Body of pancreas (tissue), 4 donors: ENCODE measurements at regions not wholly inside any gene's neighbourhood (a gene's known extent, or its start where the extent isn't known, plus 50 kb on each side); places are given as distances from the start of the nearest gene placed in this dataset.

Experiments
- ATAC-seq: fragments of 150-250 bp; one replicate; pipeline ENCODE4 v1.9.1; 2016
- DNase-seq, 4 donors: peaks; one replicate each; pipeline ENCODE4 v3.0.0-alpha.2; 2019
- H3K27ac ChIP-seq, 4 donors: fragments of 200-600 bp; sonication (generic); 1 replicate in 3 of 4; 2 replicates in 1 of 4; pipeline versions ENCODE4 v1.5.1 to v1.6.1; 2016 to 2019; ENCODE audit warnings: mild to moderate bottlenecking in 1 of 4, mixed read lengths in 1 of 4, moderate library complexity in 1 of 4
- H3K27me3 ChIP-seq, 2 donors: fragments of 200-600 bp; sonication (generic); one replicate each; pipeline ENCODE4 v1.6.0; 2016; ENCODE audit warnings: mild to moderate bottlenecking in 1 of 2
- H3K36me3 ChIP-seq, 2 donors: fragments of 200-600 bp; sonication (generic); replicated peaks in 1 of 2; 2 replicates each; pipeline ENCODE4 v1.5.1; 2016; ENCODE audit warnings: low read depth in 2 of 2; ENCODE audit not compliant: insufficient read depth in 1 of 2
- H3K4me1 ChIP-seq: fragments of 200-600 bp; sonication (generic); one replicate; pipeline ENCODE4 v1.6.0; 2016
- H3K4me3 ChIP-seq, 2 donors: fragments of 200-600 bp; sonication (generic); 1 replicate in 1 of 2; 2 replicates in 1 of 2; pipeline ENCODE4 v1.5.1; 2016 to 2019
- H3K9me3 ChIP-seq, 3 donors: fragments of 200-600 bp; sonication (generic); 1 replicate in 2 of 3; 2 replicates in 1 of 3; pipeline ENCODE4 v1.5.1; 2016
- POLR2A ChIP-seq, 3 donors: fragments of 450-650 bp; IDR thresholded peaks; one replicate each; pipeline ENCODE4 v1.6.1; 2016; ENCODE audit warnings: antibody characterized with exemption in 3 of 3, mild to moderate bottlenecking in 2 of 3
- WGBS, 2 donors: methylation state at CpG; one replicate each; pipeline ENCODE4 v1.1.5; 2017; 5-methylcytosine and 5-hydroxymethylcytosine counted together
- intact Hi-C: fragments of 100-400 bp; cut with DNase I; formaldehyde crosslinking; loops from one replicate; pipeline ENCODE4 v1.15.1; 2023
- TF ChIP-seq, protein P1 (sequence below), 7 experiments: fragments of 450-650 bp in 4 of 7; fragments of 200-600 bp in 3 of 7; sonication (generic) in 3 of 7; IDR thresholded peaks; one replicate each; pipeline ENCODE4 v1.5.1; 2016 to 2019; ENCODE audit warnings: antibody characterized with exemption in 7 of 7

DNA sequence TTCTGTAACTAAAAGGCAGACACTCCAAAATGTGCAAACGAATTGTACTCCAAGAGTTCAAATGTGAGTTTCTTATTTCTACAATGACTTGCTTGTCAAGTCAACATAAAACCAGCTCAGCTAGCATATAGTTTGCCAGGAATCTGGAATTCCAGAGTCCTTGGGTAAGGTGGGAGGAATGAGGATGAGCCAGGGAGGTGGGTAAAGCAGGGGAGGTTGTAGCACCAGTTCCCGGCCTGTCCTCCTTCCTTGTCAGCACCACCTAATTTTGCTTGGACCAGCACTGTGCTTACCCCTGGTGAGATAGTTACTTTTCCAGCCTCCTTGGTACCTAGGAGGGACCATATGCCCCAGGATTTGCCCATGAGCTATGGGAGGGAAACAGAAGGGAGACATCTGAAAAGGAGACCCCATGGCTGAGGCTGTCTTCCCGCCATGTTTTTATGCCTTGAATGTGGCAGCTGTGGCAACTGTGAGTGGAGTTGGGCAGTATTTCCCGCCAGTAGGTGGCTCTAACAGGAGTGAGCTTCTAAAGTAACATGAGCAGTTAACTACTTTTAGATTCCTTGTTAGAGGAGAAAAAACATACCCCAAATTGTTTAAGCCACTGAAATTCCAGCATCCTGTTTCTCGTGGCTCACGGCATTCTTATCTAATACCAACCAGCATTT lies 302.5 kb downstream of the TENT4A start:
- 63 to 65% methylated on average over 6 of the region's 6 CpGs for WGBS, 2 donors
- TF ChIP-seq, protein P1, sequence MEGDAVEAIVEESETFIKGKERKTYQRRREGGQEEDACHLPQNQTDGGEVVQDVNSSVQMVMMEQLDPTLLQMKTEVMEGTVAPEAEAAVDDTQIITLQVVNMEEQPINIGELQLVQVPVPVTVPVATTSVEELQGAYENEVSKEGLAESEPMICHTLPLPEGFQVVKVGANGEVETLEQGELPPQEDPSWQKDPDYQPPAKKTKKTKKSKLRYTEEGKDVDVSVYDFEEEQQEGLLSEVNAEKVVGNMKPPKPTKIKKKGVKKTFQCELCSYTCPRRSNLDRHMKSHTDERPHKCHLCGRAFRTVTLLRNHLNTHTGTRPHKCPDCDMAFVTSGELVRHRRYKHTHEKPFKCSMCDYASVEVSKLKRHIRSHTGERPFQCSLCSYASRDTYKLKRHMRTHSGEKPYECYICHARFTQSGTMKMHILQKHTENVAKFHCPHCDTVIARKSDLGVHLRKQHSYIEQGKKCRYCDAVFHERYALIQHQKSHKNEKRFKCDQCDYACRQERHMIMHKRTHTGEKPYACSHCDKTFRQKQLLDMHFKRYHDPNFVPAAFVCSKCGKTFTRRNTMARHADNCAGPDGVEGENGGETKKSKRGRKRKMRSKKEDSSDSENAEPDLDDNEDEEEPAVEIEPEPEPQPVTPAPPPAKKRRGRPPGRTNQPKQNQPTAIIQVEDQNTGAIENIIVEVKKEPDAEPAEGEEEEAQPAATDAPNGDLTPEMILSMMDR (IDR thresholded peaks at IDR 0.05) = peak in 3 of 7 experiments; percentile 14 to 19 (median 15)
- no peak for TF ChIP-seq POLR2A (IDR thresholded peaks at IDR 0.05)
- no peak overlapping the region for H3K27ac ChIP-seq
- H3K9me3 ChIP-seq = peaks cover 0 to 3% (median 3%) of the 10 kb centered on the region in 3 donors
- no peaks in the 10 kb centered on the region for H3K36me3 ChIP-seq
- H3K27me3 ChIP-seq = no peaks in the 10 kb centered on the region
- ATAC-seq (no peak), DNase-seq (peak in 2 of 4 donors; percentile 10 to 13)
- H3K4me3 ChIP-seq = no peak overlapping the region
- no peaks in the 10 kb centered on the region for H3K4me1 ChIP-seq
- intact Hi-C loops = no loop called here

DNA sequence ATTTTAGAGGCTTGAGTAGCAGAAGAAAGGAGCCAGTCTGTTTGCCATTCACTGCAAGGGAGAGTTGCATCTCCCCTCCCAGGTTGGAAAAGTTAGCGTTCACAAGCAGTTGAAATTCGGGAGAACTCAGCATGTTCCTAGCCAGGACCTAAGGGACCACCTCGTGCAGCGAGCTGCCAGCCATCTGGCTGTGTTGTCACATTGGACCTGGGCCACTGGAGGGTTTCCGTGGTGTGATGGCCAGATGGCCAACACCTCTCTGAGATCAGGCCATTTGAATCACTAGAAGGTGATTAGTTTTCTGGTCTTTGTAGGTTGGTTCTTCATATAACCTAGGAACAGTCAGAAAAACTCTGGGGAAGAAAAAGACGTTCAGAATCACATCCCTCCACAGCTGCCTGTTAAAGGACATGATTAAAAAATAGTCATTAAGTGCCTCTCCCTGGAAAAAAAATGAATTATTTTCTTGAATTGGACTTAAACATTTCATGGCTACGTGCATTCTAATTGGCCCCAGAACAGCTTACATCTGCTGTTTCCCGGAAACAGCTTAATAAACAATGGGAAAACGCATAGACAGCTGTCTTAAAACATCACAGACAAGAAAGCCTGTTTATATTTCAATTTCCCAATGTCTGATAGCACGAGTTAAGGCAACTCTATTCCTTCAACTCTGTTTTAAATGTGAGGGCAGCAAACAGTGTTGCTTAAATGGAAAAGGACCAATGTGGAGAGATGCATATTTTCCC lies 303.9 kb downstream of the TENT4A start:
- H3K9me3 ChIP-seq = peaks cover 0 to 11% (median 3%) of the 10 kb centered on the region in 3 donors
- intact Hi-C loops = no loop called here
- no peaks in the 10 kb centered on the region for H3K36me3 ChIP-seq
- no peaks in the 10 kb centered on the region for H3K4me1 ChIP-seq
- H3K4me3 ChIP-seq = no peak overlapping the region
- TF ChIP-seq, protein P1 (IDR thresholded peaks at IDR 0.05) = no peak
- no peak for TF ChIP-seq POLR2A (IDR thresholded peaks at IDR 0.05)
- no peak overlapping the region for H3K27ac ChIP-seq
- WGBS, 2 donors = 52 to 68% methylated on average over 9 to 10 of the region's 10 CpGs
- no peaks in the 10 kb centered on the region for H3K27me3 ChIP-seq
- DNase-seq (no peak), ATAC-seq (no peak)

DNA sequence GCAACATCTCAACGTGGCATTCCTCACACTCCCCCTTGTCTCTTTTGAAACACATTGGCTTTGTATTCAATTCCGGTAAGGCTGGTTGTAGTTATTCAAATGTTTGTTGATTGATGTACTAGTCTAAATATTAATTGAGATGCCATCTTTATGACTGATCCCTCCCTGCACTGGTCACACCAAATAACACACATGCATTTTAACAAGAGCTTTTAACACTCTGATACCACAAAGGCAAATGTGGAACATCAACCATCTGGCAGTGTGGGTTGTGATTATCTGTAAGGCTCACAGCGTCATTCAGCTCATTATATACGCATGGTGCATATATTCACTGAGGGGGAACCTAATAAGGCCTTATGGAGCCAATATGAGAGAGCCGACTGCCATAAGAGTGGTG lies 305.0 kb downstream of the TENT4A start:
- Histone ChIP-seq H3K27ac (no peak overlapping the region), H3K4me3 (no peak overlapping the region), H3K9me3 (peaks cover 0 to 21% (median 3%) of the 10 kb centered on the region in 3 donors), H3K36me3 (no peaks in the 10 kb centered on the region), H3K4me1 (no peaks in the 10 kb centered on the region), H3K27me3 (no peaks in the 10 kb centered on the region)
- 78 to 82% methylated on average over 5 of the region's 5 CpGs for WGBS, 2 donors
- ATAC-seq = no peak
- DNase-seq = no peak
- no peak for TF ChIP-seq POLR2A (IDR thresholded peaks at IDR 0.05)
- TF ChIP-seq, protein P1 (IDR thresholded peaks at IDR 0.05) = no peak
- intact Hi-C loops = no loop called here

DNA sequence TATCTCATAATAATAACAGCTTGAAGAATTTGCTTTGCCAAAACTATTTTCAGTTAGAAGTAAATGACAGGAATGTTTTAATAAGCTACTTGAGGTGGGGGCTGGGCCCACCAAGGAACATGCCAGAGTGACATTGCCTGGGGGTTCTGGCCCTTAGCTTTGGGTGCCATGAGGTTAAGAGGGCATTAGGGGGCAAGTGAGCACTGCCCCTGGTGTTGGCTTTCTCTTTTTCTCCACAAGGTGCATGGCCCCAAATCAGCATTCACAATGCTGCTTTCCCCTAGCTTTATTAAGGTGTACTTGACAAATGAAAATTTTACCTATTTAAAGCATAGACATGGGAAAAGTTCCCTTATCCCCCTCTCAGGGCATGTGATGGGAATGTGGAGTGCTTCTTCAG lies 305.4 kb downstream of the TENT4A start:
- Histone ChIP-seq H3K4me1 (no peaks in the 10 kb centered on the region), H3K36me3 (no peaks in the 10 kb centered on the region), H3K27ac (no peak overlapping the region), H3K27me3 (no peaks in the 10 kb centered on the region), H3K9me3 (peaks cover 0 to 22% (median 3%) of the 10 kb centered on the region in 3 donors), H3K4me3 (no peak overlapping the region)
- TF ChIP-seq, protein P1 (IDR thresholded peaks at IDR 0.05) = no peak
- no peak for TF ChIP-seq POLR2A (IDR thresholded peaks at IDR 0.05)
- ATAC-seq (no peak), DNase-seq (no peak)
- intact Hi-C loops = no loop called here
